ENCODE measurements at regions not wholly inside any gene's neighbourhood (a gene's known extent, or its start where the extent isn't known, plus 50 kb on each side); places are given as distances from the start of the nearest gene placed in this dataset.

DNA sequence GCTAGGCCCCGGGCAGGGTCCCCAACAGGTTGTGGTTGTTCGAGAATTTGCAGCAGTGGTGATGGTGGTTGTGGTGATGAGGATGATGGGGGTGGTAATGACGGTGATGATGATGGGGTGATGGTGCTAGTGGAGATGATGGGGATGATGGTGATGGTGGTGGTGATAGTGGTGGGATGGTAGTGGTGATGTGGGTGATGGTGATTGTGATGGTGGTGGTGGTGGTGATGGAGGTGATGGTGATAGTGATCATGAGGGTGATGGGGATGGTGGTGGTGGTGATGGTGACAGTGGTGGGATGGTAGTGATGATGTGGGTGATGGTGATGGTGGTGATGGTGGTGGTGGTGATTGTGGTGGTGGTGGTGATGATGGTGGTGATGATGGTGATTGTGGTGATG is 343.3 kb downstream of the SEC14L1 start:
- TF ChIP-seq RNF2 (IDR thresholded peaks at IDR 0.05; ENCODE audit: borderline replicate concordance, low read depth, low read length, missing control alignments, poor library complexity, severe bottlenecking): no peak
- TF ChIP-seq TAF1 (IDR thresholded peaks at IDR 0.05; ENCODE audit: low read depth, low read length): no peak
- TF ChIP-seq EP300 (IDR thresholded peaks at IDR 0.05; ENCODE audit: borderline replicate concordance in 1 of 2, low read depth in 2 of 2, low read length in 2 of 2): no peak
- no peak for TF ChIP-seq POLR2A (IDR thresholded peaks at IDR 0.05; ENCODE audit: control extremely low read depth in 1 of 2, low read depth in 2 of 2, low read length in 2 of 2)
- TF ChIP-seq FOSL1 (IDR thresholded peaks at IDR 0.05; ENCODE audit: insufficient read depth, low read depth, low read length): no peak
- no peak for TF ChIP-seq RBBP5 (IDR thresholded peaks at IDR 0.05; ENCODE audit: borderline replicate concordance, low read depth, low read length)
- no peak for TF ChIP-seq YY1 (IDR thresholded peaks at IDR 0.05; ENCODE audit: low read depth, low read length)
- TF ChIP-seq, protein P1, sequence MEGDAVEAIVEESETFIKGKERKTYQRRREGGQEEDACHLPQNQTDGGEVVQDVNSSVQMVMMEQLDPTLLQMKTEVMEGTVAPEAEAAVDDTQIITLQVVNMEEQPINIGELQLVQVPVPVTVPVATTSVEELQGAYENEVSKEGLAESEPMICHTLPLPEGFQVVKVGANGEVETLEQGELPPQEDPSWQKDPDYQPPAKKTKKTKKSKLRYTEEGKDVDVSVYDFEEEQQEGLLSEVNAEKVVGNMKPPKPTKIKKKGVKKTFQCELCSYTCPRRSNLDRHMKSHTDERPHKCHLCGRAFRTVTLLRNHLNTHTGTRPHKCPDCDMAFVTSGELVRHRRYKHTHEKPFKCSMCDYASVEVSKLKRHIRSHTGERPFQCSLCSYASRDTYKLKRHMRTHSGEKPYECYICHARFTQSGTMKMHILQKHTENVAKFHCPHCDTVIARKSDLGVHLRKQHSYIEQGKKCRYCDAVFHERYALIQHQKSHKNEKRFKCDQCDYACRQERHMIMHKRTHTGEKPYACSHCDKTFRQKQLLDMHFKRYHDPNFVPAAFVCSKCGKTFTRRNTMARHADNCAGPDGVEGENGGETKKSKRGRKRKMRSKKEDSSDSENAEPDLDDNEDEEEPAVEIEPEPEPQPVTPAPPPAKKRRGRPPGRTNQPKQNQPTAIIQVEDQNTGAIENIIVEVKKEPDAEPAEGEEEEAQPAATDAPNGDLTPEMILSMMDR (IDR thresholded peaks at IDR 0.05; ENCODE audit: control extremely low read depth in 1 of 3, insufficient read depth in 1 of 3, low read depth in 1 of 3, low read length in 3 of 3): no peak
